Inflammatory macrophage treated with lipopolysaccharide for 4 hours (primary cell): ENCODE measurements at regions not wholly inside any gene's neighbourhood (a gene's known extent, or its start where the extent isn't known, plus 50 kb on each side); places are given as distances from the start of the nearest gene placed in this dataset.
A peak's percentile ranks its signal among the peaks of the same experiment; 100 is the strongest.
"Not testable (repeated sequence)": the region's sequence is repeated elsewhere in the genome, so short reads cannot be mapped to it uniquely, and the experiment has no call there.

Experiments used
- DNase-seq: peaks from one replicate; pipeline ENCODE4 v3.0.0-alpha.2; 2020

DNA sequence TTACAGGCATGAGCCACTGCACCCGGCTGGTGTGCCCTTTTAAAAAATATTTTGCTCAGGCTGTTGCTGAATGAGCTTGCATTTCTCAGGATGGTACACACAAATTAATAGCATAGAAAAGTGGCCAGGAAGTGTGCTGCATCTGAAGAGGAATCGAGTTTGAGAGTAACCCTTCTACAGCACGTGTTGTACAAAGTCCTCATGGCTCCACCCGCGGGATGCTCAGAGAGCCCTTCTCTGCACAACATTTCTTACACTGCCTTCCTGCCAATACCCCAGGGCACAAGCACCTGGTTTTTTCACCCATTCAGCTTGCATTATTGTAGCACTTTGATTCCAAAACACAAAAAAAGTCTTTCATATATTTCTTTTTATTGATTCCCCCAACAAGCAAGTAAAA is 90.1 kb upstream of the NEDD4L start:
- DNase-seq = no peak

DNA sequence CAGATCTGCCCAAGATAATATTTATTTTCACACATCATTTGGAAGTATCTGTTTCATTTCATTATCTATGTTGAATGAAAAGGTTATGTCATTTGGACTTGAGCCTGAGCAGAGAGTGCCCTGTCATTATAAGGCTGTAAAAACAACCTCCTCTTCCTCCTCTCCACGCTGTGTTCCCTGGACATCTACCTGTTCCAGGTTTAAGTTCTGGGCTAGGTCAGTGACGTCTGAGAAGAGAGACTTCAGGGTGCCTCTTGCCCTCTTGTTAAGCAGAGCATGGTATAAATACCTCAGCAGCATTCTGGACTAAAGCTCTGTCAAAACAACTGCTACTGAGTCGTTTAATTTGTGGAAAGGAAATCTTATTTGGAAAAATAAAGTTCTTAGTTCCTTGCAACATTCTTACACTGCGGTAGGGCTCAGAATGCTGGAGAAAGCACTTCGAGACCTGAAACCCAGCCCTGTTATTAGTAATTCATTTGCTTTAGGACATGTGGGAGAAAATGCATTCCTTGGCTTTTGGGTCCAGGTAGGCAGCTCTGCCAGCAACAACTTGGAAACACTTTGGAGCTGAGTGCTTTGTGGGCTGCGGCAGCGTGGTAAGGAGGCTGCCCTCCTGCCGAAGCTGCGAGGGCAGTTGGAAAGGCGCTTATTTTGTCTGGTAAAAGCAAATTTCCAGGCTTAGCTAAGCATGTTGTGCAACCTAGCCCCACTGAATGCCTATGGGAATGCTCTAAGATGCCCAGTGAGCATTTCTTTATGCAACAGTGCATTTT is 91.8 kb upstream of the NEDD4L start:
- no peak for DNase-seq

DNA sequence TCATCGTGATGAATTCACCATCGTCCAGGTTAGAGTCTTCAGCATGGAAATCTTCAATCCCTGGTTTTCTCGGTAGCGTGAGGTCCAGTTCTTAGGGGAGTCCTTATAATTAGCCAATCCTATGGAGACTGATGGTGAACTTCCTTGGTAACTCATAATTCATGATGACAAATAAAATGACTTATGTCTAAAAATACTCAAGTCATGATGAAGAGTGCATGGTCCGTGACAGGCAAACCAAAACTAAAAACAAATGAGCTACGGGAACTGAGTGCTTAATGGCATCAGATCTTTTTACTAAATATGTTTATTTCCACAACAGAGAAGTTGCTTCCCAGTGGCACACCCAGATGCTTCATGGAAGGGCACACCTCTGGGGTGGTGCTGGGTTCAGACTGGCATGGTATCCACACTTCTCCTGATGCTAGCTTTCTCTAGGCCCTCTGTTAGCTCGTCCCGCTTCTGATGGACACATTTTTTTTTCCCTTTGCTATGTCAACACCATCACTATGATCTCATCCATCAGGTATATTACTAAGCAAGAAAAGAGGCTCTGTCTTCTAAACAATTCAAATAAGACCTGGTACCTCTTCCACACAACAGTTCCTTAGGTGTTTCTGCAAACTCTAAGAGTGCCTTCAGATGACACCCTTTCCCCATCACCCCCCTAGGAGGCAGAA is 92.8 kb upstream of the NEDD4L start:
- DNase-seq = no peak

DNA sequence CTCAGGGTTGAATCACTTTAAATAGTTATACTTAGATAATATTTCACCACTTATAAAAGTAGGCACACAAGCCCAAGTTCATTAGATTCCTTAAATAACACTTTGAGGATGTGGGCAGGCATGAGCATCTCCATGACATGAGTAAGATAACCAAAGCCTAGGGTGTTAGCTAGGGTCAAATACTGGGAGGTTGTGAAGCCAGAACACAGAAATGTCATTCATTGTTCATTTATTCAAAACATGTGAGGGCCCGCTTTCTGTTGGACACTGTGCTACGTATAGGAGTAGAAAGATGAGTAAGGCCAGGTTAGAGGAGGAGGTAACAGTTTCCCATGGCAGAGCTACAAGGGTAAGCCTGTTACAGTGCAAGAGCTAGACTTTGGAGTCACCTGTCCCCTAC is 93.5 kb upstream of the NEDD4L start:
- DNase-seq = no peak

DNA sequence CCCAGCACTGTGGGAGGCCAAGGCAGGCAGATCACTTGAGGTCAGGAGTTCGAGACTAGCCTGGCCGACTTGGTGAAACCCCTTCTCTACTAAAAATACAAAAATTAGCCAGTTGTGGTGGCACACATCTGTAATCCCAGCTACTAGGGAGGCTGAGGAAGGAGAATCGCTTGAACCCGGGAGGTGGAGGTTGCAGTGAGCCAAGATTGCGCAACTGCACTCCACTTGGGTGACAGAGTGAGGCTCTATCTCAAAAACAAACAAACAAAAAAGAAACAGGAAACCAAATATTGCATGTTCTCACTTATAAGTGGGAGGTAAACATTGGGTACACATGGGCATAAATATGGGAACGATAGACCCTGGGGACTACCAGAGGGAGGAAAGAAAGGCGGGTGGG is 94.7 kb upstream of the NEDD4L start:
- not testable (repeated sequence) for DNase-seq

DNA sequence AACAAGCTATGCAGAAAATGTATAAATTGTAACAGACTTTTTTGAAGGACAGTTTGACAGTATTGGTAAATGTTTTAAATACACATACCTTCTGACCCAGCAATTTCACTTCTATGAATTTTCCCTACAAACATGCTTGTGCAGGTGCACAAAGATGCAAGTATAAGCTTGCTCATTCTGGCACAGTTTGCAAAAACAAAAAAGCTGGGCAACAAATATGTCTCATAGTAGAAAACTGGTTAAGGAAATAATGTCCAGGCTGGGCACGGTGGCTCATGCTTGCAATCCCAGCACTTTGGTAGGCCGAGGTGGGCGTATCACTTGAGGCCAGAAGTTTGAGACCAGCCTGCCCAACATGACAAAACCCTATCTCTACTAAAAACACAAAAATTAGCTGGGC is 96.9 kb upstream of the NEDD4L start:
- no peak for DNase-seq

DNA sequence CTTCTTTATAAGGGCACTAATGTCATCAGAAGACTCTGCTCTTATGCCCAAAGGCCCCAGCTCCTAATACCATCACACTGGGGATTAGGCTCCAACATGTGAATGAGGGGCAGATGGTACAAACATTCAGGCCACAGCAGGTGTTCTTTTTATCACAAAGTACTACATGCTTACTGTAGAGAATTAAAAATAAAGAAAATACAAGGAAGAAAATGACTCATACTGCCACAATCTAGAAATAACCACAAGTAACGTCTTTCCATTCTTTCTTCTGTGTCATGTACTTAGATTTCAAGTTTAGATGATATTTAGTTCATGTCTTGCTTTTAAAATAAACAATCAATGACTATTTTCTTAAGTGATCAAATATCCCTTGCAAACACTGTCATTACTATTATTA is 100.3 kb upstream of the NEDD4L start:
- no peak for DNase-seq

DNA sequence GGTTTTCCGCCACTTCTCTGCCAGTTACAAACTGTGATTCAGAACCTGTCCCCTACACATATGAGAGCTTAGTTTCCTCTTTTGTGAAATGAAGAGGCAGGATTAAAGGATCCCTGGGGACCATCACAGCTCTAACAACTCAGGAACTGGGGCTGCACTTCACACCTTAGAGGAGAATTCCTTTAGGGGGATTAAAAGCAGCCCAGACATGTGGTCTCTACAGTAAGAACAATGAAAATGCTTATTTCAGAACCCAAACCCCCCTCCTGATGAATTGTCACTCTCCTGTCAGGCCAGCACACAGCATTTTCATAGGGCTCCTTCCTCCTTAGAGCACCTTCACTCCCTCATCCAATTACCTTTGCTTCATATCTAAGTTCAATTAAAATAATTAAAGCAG is 101.5 kb upstream of the NEDD4L start:
- no peak for DNase-seq

DNA sequence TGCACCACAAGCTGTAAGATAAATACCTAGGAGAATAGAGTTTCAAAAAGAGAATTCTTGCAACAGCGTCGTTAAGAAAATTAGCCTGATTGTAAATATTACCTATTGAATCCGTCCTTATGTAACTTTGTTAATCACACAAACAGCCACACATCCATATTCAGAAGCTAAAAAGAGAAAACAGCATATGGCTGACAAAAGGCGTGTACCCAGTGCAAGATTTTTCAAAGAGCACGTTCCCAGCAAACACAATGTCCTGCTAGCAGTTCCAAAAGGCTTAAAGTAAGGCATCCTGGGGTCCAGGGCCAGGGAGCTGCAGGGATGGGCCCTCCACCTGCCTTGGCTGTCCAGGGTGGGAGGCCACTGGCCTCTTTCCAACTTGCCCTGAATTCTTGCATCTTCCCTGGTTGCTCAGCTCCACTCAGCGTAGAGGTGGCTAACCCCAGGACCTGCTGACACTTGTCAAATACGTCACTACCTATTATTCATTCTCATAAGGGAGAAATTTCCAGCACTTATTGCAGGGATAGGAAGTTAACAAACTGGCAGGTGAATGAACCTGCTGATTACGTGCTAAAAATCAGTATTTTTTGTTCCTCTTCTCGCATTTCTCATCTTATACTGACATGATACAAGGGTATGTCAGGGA is 102.1 kb upstream of the NEDD4L start:
- no peak for DNase-seq

DNA sequence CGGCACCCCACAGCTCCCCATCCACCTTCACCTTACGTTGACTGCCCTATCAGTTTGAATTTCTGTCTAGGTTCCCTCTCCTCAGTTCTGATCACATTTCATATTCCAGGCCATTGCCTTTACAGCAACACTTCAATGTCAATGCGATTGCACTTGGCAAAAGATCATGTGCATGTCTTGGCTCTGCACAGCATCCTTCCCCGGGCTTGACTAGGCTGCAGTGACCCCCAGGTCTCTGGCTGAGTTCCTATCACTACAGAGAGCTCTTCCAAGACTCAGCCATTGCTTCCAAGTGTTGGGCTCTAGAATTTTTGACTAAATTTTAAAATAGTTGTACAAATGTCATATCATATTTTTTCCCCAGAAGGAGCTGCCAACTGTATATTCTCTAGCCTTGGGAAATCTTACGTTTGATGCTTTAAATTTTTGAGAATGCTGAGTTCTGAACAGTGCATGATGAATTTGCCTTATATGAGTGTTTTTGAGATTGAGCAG is 103.8 kb upstream of the NEDD4L start:
- no peak for DNase-seq

DNA sequence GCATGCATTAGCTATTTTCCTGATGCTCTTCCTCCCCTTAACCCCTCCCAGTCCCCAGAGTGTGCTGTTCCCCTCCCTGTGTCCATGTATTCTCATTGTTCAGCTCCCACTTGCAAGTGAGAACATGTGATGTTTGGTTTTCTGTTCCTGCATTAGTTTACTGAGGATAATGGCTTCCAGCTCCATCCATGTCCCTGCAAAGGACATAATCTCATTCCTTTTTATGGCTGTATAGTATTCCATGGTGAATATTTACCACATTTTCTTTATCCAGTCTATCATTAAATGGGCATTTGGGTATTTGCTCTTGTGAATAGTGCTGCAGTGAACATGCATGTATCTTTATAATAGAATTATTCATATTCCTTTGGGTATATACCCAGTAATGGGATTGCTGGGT is 109.7 kb upstream of the NEDD4L start:
- not testable (repeated sequence) for DNase-seq

DNA sequence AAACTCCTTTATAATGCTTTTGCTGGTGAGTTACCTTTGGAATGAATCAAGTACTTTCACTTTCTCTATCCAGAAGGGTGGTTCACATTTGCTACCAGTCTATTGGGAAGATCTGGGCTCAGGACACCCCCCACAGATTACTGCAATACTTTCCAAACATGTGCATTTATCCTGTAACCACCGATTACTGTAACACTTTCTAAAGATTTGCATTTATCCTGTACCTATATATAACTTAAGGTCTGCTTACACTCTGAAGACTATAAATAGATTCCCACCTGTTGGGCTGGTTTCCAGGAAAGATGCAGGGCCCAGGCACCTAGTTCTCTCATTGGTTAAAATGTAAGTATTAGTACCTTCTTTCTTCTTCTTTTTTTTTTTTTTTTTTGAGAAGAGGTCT is 113.0 kb upstream of the NEDD4L start:
- DNase-seq = no peak

DNA sequence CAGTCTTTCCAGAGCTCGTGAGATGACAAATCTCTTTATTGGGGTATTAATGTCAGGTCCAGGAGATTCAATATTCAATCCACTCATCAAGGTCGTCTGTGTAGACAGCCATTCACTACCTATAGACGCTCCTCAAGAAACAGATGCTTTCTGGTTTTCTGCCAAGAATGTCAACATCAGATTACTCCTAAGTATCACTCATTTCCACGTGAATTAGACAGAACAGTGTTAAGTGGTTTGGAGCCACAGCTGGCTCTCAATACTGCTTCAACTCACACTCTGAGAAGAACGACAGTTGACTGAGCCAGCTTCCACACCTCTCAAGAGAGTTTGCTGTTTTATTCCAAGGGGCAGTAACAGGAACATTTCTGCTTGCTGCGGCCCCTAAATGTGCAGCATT is 113.5 kb upstream of the NEDD4L start:
- DNase-seq = no peak

DNA sequence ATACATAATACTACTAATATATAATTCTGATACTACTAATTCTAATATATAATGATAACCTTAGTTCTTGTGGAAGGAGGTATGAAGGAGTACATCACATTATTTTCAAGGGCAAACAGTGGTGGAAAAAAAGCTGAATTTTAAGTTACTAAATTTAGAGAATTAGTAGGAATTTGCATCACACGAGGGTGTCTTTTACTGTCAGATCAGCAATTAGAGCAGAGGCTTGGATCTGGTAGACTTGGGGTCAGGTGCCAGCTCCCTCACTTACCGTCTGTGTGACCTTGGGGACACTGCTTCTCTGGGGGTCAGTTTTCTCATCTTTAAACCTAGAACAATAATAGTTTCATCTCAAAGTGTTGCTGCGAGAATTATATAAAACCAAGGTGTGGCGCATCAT is 114.1 kb upstream of the NEDD4L start:
- DNase-seq = no peak

DNA sequence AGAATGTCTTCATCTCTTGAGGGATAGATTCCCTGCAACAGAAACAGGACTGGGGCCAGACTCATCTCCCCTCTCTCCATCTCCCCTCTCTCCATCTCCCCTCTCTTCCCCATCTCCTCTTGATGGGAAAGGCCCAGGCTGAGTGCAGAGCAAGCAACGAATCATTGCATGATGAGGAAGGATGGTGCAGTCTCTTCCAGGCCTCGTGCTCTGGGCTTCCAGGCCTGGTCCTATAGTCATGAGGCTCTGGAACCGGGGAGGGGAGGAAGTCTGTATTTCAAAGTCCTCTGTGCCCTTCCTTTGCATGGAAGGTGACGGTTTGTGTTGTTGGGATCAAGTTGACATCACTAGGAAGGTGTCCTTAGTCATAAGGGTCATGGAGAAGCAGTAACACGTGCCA is 115.6 kb upstream of the NEDD4L start:
- no peak for DNase-seq

DNA sequence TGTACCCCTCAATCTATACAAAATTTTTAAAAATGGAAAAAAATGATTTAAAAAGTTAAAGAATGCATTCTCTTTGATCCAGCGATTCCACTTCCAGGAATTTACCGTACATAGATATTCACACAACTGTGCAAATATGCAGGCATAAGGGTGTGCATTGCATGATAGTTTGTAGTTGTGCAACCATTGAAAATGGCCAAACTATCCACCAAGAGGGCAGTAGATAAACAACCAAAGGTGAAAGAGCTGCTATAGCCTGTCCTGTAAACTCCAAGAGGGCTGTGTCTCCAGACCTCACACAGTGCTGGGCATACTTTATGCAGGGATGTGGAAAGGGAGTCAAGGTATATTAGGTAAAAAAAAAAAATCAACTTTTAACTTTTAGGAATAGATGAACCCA is 116.5 kb upstream of the NEDD4L start:
- DNase-seq = no peak

DNA sequence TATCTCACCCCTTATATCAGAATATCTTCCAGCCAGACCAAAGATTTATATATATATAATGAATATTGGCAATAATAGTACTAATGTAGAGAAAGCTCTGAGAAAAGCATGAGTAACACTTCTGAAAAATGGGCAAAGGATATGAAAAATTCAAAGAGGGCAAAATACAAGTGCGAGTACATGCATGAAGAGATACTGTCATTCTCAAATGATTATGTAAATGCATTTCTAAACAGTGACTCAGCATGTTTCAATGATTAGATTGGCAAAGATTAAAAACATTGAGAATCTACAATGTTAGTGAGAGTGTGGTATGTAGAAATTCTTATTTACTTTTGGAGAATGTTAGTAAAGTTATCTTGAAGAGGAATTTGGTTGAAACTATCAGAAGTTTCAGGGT is 118.3 kb upstream of the NEDD4L start:
- DNase-seq = no peak

DNA sequence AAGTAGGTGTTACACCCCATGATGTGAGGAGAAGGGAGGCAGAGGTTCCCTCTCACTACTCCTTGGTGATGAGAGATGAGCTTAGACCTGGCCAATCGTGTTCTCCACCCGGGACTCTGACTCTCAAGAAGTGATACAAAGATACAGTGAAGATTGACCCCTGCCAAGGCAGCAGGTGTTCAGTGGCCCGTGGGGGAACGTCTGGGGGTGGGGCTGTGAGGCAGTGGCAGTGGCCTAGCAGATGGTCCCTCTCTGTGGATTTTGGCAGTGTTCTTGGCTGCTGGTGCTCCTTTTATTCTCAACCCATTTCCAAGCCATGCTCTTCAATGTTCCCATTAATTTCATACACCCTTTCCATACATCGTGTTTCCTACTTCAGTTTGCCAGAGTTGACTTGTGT is 120.4 kb upstream of the NEDD4L start:
- DNase-seq = no peak

DNA sequence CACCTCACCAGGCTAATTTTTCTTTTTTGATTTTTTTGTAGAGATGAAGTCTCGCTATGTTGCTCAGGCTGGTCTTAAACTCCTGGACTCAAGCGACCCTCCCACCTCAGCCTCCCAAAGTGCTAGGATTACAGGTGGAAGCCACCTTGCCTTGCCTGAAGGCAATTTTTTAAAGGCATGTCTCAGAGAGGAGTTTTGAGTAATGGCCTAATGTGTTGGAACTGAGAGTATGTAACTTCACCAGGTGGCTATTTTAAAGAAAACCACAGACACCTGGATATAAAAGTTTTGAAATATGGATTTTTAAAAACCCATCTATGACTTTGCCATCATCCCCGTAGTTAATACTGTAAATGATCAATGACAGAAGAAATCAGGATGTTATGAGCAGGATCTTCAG is 119.8 kb upstream of the ATP8B1 start:
- DNase-seq = no peak

DNA sequence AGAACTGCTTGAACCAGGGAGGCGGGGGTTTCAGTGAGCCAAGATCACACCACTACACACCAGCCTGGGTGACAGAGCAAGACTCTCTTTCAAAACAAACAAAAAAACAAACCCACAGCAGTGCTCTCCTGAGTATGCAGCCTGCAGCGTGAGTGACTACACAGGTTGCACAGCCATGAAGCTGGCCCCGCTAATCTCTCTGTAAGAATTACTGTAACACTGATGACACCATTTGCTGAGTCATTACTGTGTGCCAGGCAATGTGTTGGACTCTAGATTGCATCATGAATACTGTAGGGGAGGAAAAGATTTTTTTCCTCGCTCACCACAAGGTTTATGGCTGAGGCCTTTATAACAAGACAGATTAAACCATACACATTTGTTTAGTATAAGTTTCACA is 118.6 kb upstream of the ATP8B1 start:
- DNase-seq = peak; percentile 76

DNA sequence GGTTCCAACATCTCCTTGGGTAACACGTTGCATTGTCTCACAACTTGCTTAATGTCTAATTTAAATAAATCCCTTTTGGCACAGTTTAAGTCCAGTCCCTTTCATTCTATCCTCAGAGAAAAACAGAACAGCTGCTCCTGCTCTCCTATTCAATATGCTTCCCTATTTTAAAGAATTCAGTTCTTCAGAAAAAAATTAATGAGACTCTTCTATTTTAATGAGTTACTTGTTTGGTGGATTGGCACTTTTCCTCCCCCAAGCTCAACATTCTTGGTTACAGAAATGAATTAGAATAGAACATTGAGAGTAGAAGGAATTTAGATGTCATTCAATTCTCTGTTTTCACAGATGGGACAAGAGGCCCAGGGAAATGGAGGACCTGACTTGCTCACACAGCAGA is 116.9 kb upstream of the ATP8B1 start:
- DNase-seq = no peak

DNA sequence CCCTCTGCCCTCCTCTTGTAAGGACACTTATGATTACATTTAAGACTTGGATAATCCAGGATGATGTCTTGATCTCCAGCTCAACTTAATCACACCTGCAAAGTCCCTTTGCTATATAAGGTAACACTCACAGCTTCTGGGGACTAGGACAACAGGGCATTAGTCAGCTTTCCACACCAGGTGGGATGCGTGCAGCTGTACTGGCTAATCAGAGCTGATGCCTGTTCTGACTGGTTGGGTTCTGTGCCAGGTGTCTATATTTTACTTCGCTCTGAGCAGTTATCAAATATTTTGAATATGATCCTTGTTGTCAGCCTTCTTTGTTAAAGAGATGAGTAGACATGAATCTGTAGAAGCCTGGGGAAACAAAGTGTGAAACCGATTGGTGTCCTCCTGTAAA is 115.5 kb upstream of the ATP8B1 start:
- DNase-seq = no peak

DNA sequence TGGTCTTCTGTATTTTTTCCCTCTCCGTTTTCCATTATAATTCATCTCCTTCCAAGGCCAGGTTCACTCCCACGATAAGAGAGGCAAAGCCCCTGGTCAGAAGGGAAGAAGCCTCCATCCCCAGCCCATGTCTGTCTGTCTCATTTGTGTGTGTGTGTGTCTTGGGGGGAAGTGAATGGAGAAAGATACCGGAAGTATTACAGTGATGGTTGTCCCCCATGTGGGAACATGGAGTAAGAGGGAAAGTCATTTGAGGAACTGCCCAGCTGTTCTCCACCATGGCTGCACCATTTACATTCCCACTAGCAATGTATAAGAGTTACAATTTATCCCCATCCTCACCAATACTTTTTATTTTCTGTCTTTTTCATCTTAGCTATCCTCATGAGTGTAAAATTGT is 113.6 kb upstream of the ATP8B1 start:
- DNase-seq = peak; percentile 73

DNA sequence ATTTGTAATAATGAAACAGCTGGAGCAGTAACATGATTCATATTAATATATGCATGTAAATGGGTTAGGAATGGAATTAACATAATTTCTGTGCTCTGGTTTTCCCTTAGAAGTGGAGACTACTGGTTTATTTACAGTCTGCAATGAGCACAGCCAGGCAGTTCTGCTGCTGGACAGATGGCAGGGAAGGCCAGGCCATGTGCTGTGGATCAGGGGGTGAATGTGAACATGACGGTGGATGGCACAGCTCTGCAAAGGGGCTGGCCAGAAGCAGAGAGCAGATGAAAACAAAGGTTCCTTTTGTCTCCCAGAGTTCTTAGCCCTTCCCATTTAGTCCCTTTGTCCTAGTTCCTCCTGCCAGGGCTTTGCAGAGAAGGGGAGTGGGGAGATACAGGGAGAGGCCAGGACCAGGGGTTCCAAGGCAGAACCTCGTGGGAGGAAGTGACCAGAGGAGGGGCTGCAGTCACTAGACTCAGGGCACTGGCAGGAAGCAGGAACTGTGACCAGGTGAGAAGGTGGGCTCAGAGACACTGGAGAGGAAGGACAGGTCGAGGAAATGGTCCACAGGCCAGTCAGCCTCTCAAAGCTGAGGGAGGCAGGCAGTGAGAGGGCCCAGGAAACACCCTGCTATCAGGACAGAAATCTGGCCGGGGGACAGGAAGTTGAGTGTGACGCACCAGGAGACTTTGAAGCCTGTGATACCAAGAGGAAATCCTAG is 112.9 kb upstream of the ATP8B1 start:
- no peak for DNase-seq
